Right lobe of liver (tissue), 6 donors: ENCODE measurements at regions not wholly inside any gene's neighbourhood (a gene's known extent, or its start where the extent isn't known, plus 50 kb on each side); places are given as distances from the start of the nearest gene placed in this dataset.

Source experiments
- ATAC-seq, 4 donors: fragments of 200-7000 bp; cut with Tn5 transposase; one replicate each; pipeline ENCODE4 v1.9.1; 2020; ENCODE audit warnings: mild to moderate bottlenecking in 4 of 4, moderate library complexity in 4 of 4
- DNase-seq, 3 donors: peaks; one replicate each; pipeline ENCODE4 v3.0.0-alpha.2; 2020
- H3K27ac ChIP-seq, 3 donors: fragments of 200-600 bp; one replicate each; pipeline ENCODE4 v1.8.0; 2022
- H3K27me3 ChIP-seq, 2 donors: fragments of 200-600 bp; one replicate each; pipeline ENCODE4 v1.8.0; 2022
- H3K36me3 ChIP-seq, 4 donors: fragments of 200-600 bp; sonication (generic) in 1 of 4; one replicate each; pipeline versions ENCODE4 v1.5.1 to v1.8.0; 2017 to 2022; ENCODE audit warnings: control low read depth in 1 of 4
- H3K4me1 ChIP-seq, 4 donors: fragments of 200-600 bp; sonication (generic) in 1 of 4; one replicate each; pipeline versions ENCODE4 v1.5.1 to v1.8.0; 2017 to 2022; ENCODE audit warnings: control low read depth in 1 of 4
- H3K4me3 ChIP-seq, 3 donors: fragments of 200-600 bp; one replicate each; pipeline ENCODE4 v1.8.0; 2022
- H3K9me3 ChIP-seq, 4 donors: fragments of 200-600 bp; sonication (generic) in 1 of 4; one replicate each; pipeline versions ENCODE4 v1.5.1 to v1.8.0; 2017 to 2022; ENCODE audit warnings: control low read depth in 1 of 4
- CTCF ChIP-seq, 4 donors: fragments of 200-600 bp in 3 of 4; fragments of 450-650 bp in 1 of 4; IDR thresholded peaks; one replicate each; pipeline versions ENCODE4 v1.5.1 to v1.8.0; 2016 to 2022; ENCODE audit warnings: antibody characterized with exemption in 4 of 4, mild to moderate bottlenecking in 2 of 4
- POLR2A ChIP-seq: fragments of 450-650 bp; IDR thresholded peaks from one replicate; pipeline ENCODE4 v1.6.1; 2017; ENCODE audit warnings: antibody characterized with exemption, mild to moderate bottlenecking
- WGBS: methylation state at CpG from one replicate; pipeline ENCODE4 v1.1.6; 2018; ENCODE audit warnings: low coverage, low lambda C conversion rate; ENCODE audit not compliant: insufficient coverage; ENCODE audit errors: missing lambda C conversion rate; 5-methylcytosine and 5-hydroxymethylcytosine counted together
- intact Hi-C, 2 donors: fragments of 100-400 bp; cut with DNase I; formaldehyde crosslinking; loops; one replicate each; pipeline versions ENCODE4 v1.11.2 to v1.14.1; 2022
- donor health status: DM: no; HTN: yes; CAD: no.
- donor health status: DM: no; HTN: no; CAD: no.
- donor health status: DM: no; HTN: no; CAD: no.
- donor health status: DM: no; HTN: yes; CAD: no.
- donor health status: DM: no; HTN: yes; CAD: no.

DNA sequence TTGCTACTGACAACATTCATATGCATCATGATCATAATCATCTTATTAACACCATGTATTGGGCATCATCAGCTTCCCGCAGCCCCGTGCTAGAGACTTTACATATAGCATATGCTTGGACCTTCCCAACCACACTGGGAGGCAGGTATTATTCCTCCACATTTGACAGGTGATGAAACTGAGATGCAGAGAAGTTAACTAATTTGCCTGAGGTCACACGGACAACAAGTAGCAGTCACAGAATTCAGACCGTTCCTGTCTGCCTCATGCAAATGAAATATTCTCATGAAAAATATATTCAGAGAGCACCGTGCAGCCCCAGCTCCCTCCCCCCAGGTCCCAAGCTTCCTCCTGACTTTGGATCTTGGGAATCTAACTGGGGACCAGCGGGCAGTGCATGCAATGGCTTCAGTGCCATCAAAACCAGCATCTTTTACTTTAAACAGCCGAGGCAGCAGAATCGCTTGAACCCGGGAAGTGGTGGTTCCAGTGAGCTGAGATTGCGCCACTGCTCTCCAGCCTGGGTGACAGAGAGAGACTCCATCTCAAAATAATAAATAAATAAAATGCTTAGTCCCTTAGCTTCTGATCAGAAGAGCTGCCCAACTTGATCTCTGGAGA, 112.2 kb upstream of the GPR26 start:
- no peaks in the 10 kb centered on the region for H3K9me3 ChIP-seq
- TF ChIP-seq POLR2A, result no peak
- no peak for TF ChIP-seq CTCF (IDR thresholded peaks at IDR 0.05)
- no peak overlapping the region for H3K27ac ChIP-seq
- intact Hi-C loops, result loop anchor here (10.0 kb wide), 2 partner anchors 419 to 509 kb away; partner anchors contain the start of gene HMX3 (in 1 of the 2)
- no peak overlapping the region for H3K4me3 ChIP-seq
- no peaks in the 10 kb centered on the region for H3K27me3 ChIP-seq
- no peak for ATAC-seq
- WGBS, result 52% methylated on average over 7 of the region's 10 CpGs
- no peaks in the 10 kb centered on the region for H3K36me3 ChIP-seq
- no peak for DNase-seq
- no peaks in the 10 kb centered on the region for H3K4me1 ChIP-seq

DNA sequence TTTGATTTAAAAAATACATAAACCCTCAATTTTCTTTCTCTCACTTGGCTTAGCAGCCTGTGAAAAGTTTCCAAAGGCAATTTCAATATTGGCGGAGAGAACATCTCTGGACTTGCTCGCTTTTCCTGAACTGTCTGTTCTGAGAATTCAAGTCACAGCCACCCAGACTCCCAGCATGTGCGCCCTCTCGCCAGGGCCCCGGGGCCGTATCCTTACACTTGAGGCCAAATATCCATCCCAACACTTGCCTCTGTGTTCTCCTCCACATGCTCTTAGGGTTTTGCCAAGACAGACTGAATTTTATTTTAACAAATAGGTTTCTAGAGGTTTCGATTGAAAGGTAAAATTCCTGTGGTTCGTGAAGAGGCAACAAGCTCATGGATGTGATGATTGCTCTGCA, 111.5 kb upstream of the GPR26 start:
- no peak overlapping the region for H3K4me3 ChIP-seq
- DNase-seq (no peak), ATAC-seq (no peak)
- TF ChIP-seq CTCF (IDR thresholded peaks at IDR 0.05), result no peak
- TF ChIP-seq POLR2A, result no peak
- no peak overlapping the region for H3K27ac ChIP-seq
- H3K4me1 ChIP-seq, result no peaks in the 10 kb centered on the region
- WGBS, result 82% methylated on average over 8 of the region's 8 CpGs
- no peaks in the 10 kb centered on the region for H3K9me3 ChIP-seq
- H3K27me3 ChIP-seq, result no peaks in the 10 kb centered on the region
- intact Hi-C loops, result loop anchor here (5.0 to 10.0 kb wide), 3 partner anchors 420 to 510 kb away; partner anchors contain the start of gene HMX3 (in 1 of the 2)
- H3K36me3 ChIP-seq, result no peaks in the 10 kb centered on the region

DNA sequence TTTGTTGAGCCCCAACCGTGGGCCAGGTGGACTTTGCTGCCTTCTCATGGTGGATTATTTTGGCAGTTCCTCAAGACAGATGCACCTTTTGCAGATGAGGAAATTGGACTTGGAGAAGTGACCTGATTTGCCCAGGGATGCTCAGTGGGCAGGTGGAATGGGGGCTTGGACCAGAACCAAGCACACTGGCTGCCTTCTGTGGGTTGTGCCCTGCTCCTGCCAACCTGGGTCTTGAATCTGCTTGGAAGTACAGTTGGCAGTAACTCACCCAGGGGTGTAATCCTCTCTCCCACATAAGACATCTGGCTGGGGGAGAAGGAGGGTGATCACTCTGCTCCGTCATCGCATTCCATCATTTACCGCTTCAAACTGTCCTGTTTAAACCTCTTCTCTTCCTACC, 110.5 kb upstream of the GPR26 start:
- DNase-seq (no peak), ATAC-seq (no peak)
- Histone ChIP-seq H3K36me3 (no peaks in the 10 kb centered on the region), H3K27ac (no peak overlapping the region), H3K9me3 (no peaks in the 10 kb centered on the region), H3K27me3 (no peaks in the 10 kb centered on the region), H3K4me1 (no peaks in the 10 kb centered on the region), H3K4me3 (no peak overlapping the region)
- 63% methylated on average over 4 of the region's 4 CpGs for WGBS
- TF ChIP-seq POLR2A (no peak), CTCF (IDR thresholded peaks at IDR 0.05) (no peak)
- intact Hi-C loops, result loop anchor here (5.0 to 10.0 kb wide), 3 partner anchors 421 to 511 kb away; partner anchors contain the start of gene HMX3 (in 1 of the 2)

GRCh38 chr10:123556049-123556448, 110.1 kb upstream of the GPR26 start:
- no peak for ATAC-seq
- Histone ChIP-seq H3K27me3 (no peaks in the 10 kb centered on the region), H3K9me3 (no peaks in the 10 kb centered on the region), H3K27ac (no peak overlapping the region), H3K36me3 (no peaks in the 10 kb centered on the region), H3K4me3 (no peak overlapping the region), H3K4me1 (no peaks in the 10 kb centered on the region)
- no peak for DNase-seq
- TF ChIP-seq CTCF (IDR thresholded peaks at IDR 0.05) (no peak), POLR2A (no peak)
- intact Hi-C loops, result loop anchor here (5.0 to 10.0 kb wide), 3 partner anchors 421 to 511 kb away; partner anchors contain the start of gene HMX3 (in 1 of the 2)
- WGBS, result 66% methylated on average over 5 of the region's 7 CpGs
